AG09309 (cell line): ENCODE measurements at regions not wholly inside any gene's neighbourhood (a gene's known extent, or its start where the extent isn't known, plus 50 kb on each side); places are given as distances from the start of the nearest gene placed in this dataset.
A peak's percentile ranks its signal among the peaks of the same experiment; 100 is the strongest.

Experiments used
- DNase-seq: peaks from one replicate; pipeline ENCODE4 v3.0.0-alpha.2; 2010; ENCODE audit warnings: low read depth
- H3K4me3 ChIP-seq: 2 replicates; pipeline ENCODE4 v1.5.1; 2011; ENCODE audit warnings: mild to moderate bottlenecking, low read depth, low read length, moderate library complexity; ENCODE audit not compliant: control insufficient read depth
- TF ChIP-seq, protein P1 (sequence below): IDR thresholded peaks from 2 replicates; pipeline ENCODE4 v1.5.1; 2011; ENCODE audit warnings: mild to moderate bottlenecking, low read depth, low read length, inconsistent platforms; ENCODE audit not compliant: insufficient read depth, control insufficient read depth; ENCODE audit errors: missing control alignments

DNA sequence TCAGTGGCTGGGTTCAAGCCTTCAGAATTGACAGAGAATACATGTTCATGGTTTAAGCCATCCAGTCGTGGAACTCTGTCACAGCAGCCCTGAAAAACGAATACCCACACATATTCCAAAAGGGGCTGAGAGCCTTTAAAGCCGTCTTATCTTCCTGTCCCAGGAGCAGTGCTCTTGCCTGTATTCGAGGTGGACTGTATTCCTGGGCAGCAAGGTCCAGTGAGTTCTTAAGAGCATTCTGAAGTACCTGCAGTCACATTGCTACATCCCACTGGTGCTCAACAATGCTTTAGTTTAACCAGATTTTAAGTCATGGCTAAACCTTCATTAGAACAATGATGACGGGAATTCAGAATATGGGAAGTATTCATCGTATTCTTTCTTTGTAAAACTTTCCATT is 380.7 kb upstream of the KLF4 start:
- no peak for DNase-seq
- TF ChIP-seq, protein P1, sequence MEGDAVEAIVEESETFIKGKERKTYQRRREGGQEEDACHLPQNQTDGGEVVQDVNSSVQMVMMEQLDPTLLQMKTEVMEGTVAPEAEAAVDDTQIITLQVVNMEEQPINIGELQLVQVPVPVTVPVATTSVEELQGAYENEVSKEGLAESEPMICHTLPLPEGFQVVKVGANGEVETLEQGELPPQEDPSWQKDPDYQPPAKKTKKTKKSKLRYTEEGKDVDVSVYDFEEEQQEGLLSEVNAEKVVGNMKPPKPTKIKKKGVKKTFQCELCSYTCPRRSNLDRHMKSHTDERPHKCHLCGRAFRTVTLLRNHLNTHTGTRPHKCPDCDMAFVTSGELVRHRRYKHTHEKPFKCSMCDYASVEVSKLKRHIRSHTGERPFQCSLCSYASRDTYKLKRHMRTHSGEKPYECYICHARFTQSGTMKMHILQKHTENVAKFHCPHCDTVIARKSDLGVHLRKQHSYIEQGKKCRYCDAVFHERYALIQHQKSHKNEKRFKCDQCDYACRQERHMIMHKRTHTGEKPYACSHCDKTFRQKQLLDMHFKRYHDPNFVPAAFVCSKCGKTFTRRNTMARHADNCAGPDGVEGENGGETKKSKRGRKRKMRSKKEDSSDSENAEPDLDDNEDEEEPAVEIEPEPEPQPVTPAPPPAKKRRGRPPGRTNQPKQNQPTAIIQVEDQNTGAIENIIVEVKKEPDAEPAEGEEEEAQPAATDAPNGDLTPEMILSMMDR: no peak
- H3K4me3 ChIP-seq: no peak overlapping the region

DNA sequence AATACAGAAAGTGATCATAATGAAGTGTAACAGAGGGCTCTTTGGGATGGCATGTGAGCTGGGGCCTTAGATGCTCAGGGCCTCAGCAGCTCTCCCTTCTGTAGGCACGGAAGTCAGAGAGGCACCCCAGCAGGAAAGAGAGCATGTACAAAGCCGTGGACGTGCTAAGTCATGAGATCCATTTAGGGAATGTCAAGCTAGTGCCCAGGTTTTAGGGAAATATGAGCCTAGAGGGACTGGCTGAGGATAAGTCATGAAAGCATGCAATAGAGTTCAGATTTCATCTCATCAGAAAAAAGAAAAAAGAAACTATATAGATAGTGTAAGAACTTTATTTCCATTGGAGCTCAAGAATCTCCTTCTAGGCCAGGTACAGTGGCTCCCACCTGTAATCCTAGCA is 379.5 kb upstream of the KLF4 start:
- no peak for DNase-seq
- H3K4me3 ChIP-seq: no peak overlapping the region
- TF ChIP-seq, protein P1: no peak

DNA sequence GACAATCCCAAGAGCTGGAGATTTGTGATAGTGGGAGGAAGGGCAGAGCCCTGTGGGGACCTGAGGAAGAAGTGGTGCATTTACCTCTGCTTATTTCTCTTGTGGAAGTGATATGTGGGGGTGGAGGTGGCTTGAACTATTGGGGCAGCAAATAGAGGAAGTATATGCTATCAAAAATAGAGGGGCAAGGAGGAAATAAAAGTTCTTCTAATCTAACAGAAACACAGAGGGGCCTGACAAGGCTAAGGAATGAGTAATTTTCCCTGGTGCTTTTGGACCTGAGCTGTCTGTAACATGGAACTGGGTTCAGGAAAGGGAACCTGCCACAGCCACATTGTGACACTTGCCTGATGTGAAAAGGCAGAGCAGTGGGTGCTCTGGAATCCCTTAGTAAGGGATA is 378.6 kb upstream of the KLF4 start:
- TF ChIP-seq, protein P1: no peak
- no peak overlapping the region for H3K4me3 ChIP-seq
- no peak for DNase-seq

- DNase-seq: no peak
- H3K4me3 ChIP-seq: no peak overlapping the region
- TF ChIP-seq, protein P1: no peak
Observed at GRCh38 chr9:107867738-107868137, 378.2 kb upstream of the KLF4 start.

GRCh38 chr9:107866711-107867311 is 377.2 kb upstream of the KLF4 start:
- TF ChIP-seq, protein P1: no peak
- no peak for DNase-seq
- H3K4me3 ChIP-seq: no peak overlapping the region

- TF ChIP-seq, protein P1: no peak
- peak; percentile 33 for DNase-seq
- no peak overlapping the region for H3K4me3 ChIP-seq
Observed at GRCh38 chr9:107863396-107863795, 373.8 kb upstream of the KLF4 start.

- no peak overlapping the region for H3K4me3 ChIP-seq
- DNase-seq: no peak
- TF ChIP-seq, protein P1: no peak
Observed at GRCh38 chr9:107862881-107863280, 373.3 kb upstream of the KLF4 start.
